GM19395 (cell line): ENCODE measurements at regions not wholly inside any gene's neighbourhood (a gene's known extent, or its start where the extent isn't known, plus 50 kb on each side); places are given as distances from the start of the nearest gene placed in this dataset.

ENCODE experiments used
- ATAC-seq: cut with Tn5 transposase; IDR thresholded peaks from one replicate; pipeline ENCODE4 v1.9.1; 2021; ENCODE audit warnings: mild to moderate bottlenecking, moderate library complexity; ENCODE audit not compliant: unreplicated experiment

GRCh38 chr5:32504329-32504988, 59.9 kb upstream of the ZFR start:
- no peak for ATAC-seq

GRCh38 chr5:32503261-32503660, 58.7 kb upstream of the ZFR start:
- ATAC-seq, result no peak

GRCh38 chr5:32501071-32502002, 56.8 kb upstream of the ZFR start:
- ATAC-seq, result no peak

- no peak for ATAC-seq
Measured at GRCh38 chr5:32500181-32500580, 55.6 kb upstream of the ZFR start.

- no peak for ATAC-seq
Measured at GRCh38 chr5:32499261-32499660, 54.7 kb upstream of the ZFR start.

- ATAC-seq, result no peak
Measured at GRCh38 chr5:32498484-32498883, 53.9 kb upstream of the ZFR start.

GRCh38 chr5:32496104-32496503, 51.6 kb upstream of the ZFR start:
- ATAC-seq, result no peak

GRCh38 chr5:32494827-32495226, 50.3 kb upstream of the ZFR start:
- no peak for ATAC-seq
